SK-MEL-5 (cell line): ENCODE measurements at regions not wholly inside any gene's neighbourhood (a gene's known extent, or its start where the extent isn't known, plus 50 kb on each side); places are given as distances from the start of the nearest gene placed in this dataset.
"Not testable (repeated sequence)": the region's sequence is repeated elsewhere in the genome, so short reads cannot be mapped to it uniquely, and the experiment has no call there.

ENCODE experiments used
- DNase-seq: peaks from one replicate; pipeline ENCODE4 v3.0.0-alpha.2; 2016; ENCODE audit warnings: low read depth, low spot score
- in situ Hi-C: cut with HindIII; loops from 2 replicates; pipeline ENCODE4 v1.10.0; 2016; ENCODE audit warnings: low sequenced_read_pairs, high pct_unique_total_duplicates, low pct_unique_long_range_greater_than_20kb

DNA sequence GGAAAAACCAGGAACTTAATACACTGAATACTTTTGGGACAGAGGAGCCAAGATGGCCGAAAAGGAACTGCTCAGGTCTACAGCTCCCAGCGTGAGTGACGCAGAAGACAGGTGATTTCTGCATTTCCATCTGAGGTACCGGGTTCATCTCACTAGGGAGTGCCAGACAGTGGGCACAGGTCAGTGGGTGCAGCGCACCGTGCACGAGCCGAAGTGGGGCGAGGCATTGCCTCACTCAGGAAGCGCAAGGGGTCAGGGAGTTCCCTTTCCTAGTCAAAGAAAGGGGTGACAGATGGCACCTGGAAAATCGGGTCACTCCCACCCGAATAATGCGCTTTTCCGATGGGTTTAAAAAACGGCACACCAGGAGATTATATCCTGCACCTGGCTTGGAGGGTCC, 605.4 kb downstream of the DTWD2 start:
- in situ Hi-C loops, DNase-seq: not testable (repeated sequence)

- DNase-seq = peak; percentile 2
- in situ Hi-C loops = no loop called here
Observed at GRCh38 chr5:118379470-118379869, 608.9 kb downstream of the DTWD2 start.

DNA sequence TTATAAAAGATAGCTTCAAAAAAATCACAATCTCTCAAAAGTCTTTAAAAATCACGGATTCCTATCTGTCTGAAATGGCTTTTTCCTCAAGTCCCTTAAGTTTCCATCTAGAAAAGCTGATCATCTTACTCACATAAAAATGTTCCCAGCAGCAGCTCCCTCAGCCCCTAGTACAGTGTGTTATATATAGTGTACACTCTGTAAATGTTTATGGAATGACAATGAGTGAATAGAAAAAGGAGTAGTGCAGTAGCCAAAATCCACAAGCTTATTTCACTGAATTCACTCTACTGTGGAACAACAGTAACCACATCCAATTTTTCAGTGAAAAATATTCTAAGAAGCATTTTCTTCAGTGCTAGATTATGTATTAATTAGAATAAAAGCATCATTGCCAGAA, 609.4 kb downstream of the DTWD2 start:
- in situ Hi-C loops = no loop called here

DNA sequence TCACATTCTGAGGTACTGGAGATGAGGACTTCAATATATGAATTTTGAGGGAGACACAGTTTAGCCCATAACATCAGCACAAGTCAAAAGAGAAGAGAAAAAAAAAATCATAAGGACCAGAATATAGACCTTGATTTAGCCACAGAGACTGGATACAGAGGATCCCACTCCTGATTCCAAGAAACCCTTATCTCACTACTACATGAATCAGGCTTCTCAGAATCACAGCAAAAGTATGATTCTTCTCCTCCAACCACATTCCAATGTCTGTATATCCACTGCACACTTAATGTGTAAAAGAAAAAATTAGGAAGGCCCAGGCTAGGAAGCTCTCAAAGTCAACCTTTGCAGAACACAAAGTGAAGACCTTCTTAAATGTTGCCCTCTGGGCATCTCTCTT, 610.9 kb downstream of the DTWD2 start:
- in situ Hi-C loops = no loop called here
- no peak for DNase-seq

More for the DNA sequence above, 609.4 kb downstream of the DTWD2 start:
- DNase-seq = no peak

DNA sequence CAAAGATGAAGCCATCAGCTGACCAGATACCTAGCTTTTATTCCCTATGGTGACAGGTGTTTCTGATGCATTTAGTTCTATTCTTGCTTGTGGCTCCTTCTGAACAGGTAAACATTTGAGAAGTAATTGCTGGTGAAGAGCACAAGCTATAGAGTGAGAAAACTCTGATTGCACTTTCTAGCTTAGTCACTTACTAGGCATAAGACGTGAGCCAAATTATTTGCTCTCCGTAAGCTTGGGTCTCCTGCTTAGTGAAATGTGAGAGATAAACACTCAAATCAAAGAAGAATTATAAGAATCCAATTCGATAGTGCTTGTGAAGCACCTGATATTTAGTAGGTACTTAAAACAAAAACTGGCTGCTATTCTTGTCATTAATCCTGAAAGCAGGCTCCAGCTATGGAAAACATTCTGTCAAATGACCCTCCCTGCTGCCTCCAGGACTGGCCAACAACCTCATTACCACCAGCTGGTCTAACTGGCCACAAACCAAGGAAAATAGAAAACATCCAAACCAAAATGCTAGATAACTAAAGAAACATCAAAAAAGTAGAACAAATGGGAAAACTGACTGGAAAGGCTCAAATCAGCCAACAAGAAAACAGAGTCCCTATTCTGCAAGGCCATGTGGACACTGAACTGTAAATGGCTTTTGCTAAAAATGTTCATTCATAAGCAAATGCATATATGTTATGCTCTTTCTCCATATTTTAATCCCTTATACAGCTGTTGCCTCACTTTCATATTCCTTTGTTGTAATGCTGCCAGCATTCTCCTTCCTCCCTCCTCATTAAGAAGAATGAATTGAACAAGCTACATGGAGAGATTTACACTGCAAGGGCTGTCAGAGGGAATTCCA, 616.1 kb downstream of the DTWD2 start:
- in situ Hi-C loops = no loop called here

GRCh38 chr5:118366429-118366828, 621.9 kb downstream of the DTWD2 start:
- DNase-seq = no peak
- in situ Hi-C loops = no loop called here

More for the DNA sequence above, 616.1 kb downstream of the DTWD2 start:
- DNase-seq = no peak

- in situ Hi-C loops = no loop called here
- no peak for DNase-seq
Observed at GRCh38 chr5:118365718-118366117, 622.6 kb downstream of the DTWD2 start.

- peak; percentile 39 for DNase-seq
- in situ Hi-C loops = no loop called here
Observed at GRCh38 chr5:118354797-118355196, 633.5 kb downstream of the DTWD2 start.

DNA sequence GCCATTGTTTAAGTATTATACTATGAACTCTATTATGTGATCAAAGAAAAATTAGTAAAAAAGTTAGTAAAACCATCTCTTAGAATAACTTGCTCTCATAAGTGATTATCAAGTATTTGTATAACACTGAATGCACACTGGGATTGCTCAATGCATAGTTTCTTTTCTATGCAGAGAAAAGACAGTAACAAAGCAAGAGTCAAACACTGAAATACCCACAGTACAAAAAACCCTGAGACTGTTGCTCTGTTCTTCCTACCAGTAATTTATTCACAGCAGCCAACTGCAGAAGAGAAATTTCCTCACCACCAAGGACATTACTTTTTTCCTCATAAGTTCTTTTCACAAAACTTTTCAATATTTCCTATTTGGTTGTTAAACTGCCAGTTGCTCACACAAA, 634.4 kb downstream of the DTWD2 start:
- DNase-seq = no peak
- in situ Hi-C loops = no loop called here

GRCh38 chr5:118336468-118336867, 651.9 kb downstream of the DTWD2 start:
- in situ Hi-C loops = no loop called here
- DNase-seq = no peak

- DNase-seq = no peak
Observed at GRCh38 chr5:118327389-118327788, 661.0 kb downstream of the DTWD2 start.

GRCh38 chr5:118326481-118327045, 661.8 kb downstream of the DTWD2 start:
- no peak for DNase-seq
- in situ Hi-C loops = no loop called here

More at GRCh38 chr5:118327389-118327788, 661.0 kb downstream of the DTWD2 start:
- in situ Hi-C loops = no loop called here

- in situ Hi-C loops = no loop called here
- no peak for DNase-seq
Observed at GRCh38 chr5:118325931-118326330, 662.4 kb downstream of the DTWD2 start.

DNA sequence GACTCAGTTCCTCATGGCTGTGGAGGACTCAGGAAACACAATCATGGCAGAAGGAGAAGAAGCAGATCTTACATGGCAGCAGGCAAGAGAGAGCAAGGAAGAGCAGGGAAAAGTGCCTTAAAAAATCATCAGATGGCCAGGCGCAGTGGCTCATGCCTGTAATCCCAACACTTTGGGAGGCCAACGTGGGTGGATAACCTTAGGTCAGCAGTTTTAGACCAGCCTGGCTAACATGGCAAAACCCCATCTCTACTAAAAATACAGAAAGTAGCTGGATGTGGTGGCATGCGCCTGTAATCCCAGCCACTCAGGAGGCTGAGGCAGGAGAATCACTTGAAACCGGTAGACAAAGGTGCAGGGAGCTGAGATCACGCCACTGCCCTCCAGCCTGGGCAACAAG, 664.6 kb downstream of the DTWD2 start:
- DNase-seq, in situ Hi-C loops: not testable (repeated sequence)

- in situ Hi-C loops = no loop called here
Observed at GRCh38 chr5:118321081-118321480, 667.3 kb downstream of the DTWD2 start.

GRCh38 chr5:118320121-118320520, 668.2 kb downstream of the DTWD2 start:
- no peak for DNase-seq
- in situ Hi-C loops = no loop called here

More at GRCh38 chr5:118321081-118321480, 667.3 kb downstream of the DTWD2 start:
- no peak for DNase-seq

DNA sequence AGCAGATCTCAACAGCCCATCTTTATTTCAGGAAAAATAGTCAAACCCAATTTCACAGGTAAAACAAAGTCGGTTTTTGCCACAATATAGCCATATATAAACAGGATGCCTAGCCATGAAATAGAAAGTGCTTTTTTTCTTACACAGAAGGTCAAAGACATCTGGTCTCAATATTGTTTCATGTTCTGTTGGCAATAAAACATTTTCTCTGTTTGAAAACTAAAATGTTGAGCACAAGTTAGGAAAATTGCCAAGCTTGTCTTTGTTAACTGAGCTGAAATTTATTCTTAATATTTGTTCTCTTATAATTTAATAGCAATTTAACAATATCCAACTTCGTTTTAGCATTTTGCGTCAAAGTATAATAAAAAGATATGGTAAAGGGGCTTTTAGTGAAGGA, 673.4 kb downstream of the DTWD2 start:
- in situ Hi-C loops = no loop called here
- no peak for DNase-seq

GRCh38 chr5:118311103-118311819, 677.1 kb downstream of the DTWD2 start:
- in situ Hi-C loops = no loop called here

More at GRCh38 chr5:118311103-118311819, 677.1 kb downstream of the DTWD2 start:
- no peak for DNase-seq
